Gastrocnemius medialis (tissue), 4 donors: ENCODE measurements at regions not wholly inside any gene's neighbourhood (a gene's known extent, or its start where the extent isn't known, plus 50 kb on each side); places are given as distances from the start of the nearest gene placed in this dataset.

Experiments used
- ATAC-seq, 2 donors: fragments of 150-250 bp; one replicate each; pipeline ENCODE4 v1.9.1; 2016
- DNase-seq, 2 donors: peaks; one replicate each; pipeline ENCODE4 v3.0.0-alpha.2; 2019
- H3K27ac ChIP-seq, 4 donors: fragments of 200-600 bp; sonication (generic); 1 replicate in 1 of 4; 2 replicates in 3 of 4; pipeline ENCODE4 v1.5.1; 2016 to 2018; ENCODE audit warnings: mild to moderate bottlenecking in 2 of 4, moderate library complexity in 1 of 4
- H3K27me3 ChIP-seq, 3 donors: fragments of 200-600 bp; sonication (generic) in 2 of 3; 1 replicate in 1 of 3; 2 replicates in 2 of 3; pipeline versions ENCODE4 v1.5.1 to v1.6.0; 2016 to 2019; ENCODE audit warnings: mild to moderate bottlenecking in 1 of 3, moderate library complexity in 1 of 3
- H3K36me3 ChIP-seq, 2 donors: fragments of 200-600 bp; sonication (generic) in 1 of 2; one replicate each; pipeline ENCODE4 v1.5.1; 2017 to 2018
- H3K4me1 ChIP-seq, 2 donors: fragments of 200-600 bp; sonication (generic) in 1 of 2; one replicate each; pipeline ENCODE4 v1.5.1; 2016 to 2017; ENCODE audit warnings: mild to moderate bottlenecking in 2 of 2
- H3K4me3 ChIP-seq, 4 donors: fragments of 200-600 bp; sonication (generic) in 3 of 4; 1 replicate in 1 of 4; 2 replicates in 3 of 4; pipeline ENCODE4 v1.5.1; 2016 to 2019; ENCODE audit warnings: mild to moderate bottlenecking in 2 of 4
- H3K9me3 ChIP-seq, 3 donors: fragments of 200-600 bp; sonication (generic) in 2 of 3; 1 replicate in 1 of 3; 2 replicates in 2 of 3; pipeline ENCODE4 v1.5.1; 2016 to 2019
- POLR2A ChIP-seq, 2 donors: fragments of 450-650 bp; IDR thresholded peaks; one replicate each; pipeline ENCODE4 v1.6.1; 2017; ENCODE audit warnings: antibody characterized with exemption in 2 of 2, mild to moderate bottlenecking in 2 of 2, moderate library complexity in 2 of 2
- in situ Hi-C, 4 donors: fragments of 200-750 bp; cut with MboI; loops; one replicate each; pipeline versions ENCODE4 v1.15.0 to v1.8.0; 2017; ENCODE audit warnings: low sequenced_read_pairs in 4 of 4
- intact Hi-C: fragments of 100-400 bp; cut with DNase I; formaldehyde crosslinking; loops from one replicate; pipeline ENCODE4 v1.15.1; 2023; ENCODE audit warnings: low total_unique reads
- TF ChIP-seq, protein P1 (sequence below), 5 experiments: fragments of 450-650 bp in 3 of 5; fragments of 200-600 bp in 2 of 5; sonication (generic) in 2 of 5; IDR thresholded peaks in 4 of 5; conservative IDR thresholded peaks in 1 of 5; 1 replicate in 4 of 5; 2 replicates in 1 of 5; pipeline ENCODE4 v1.5.1; 2016 to 2019; ENCODE audit warnings: antibody characterized with exemption in 5 of 5, mild to moderate bottlenecking in 3 of 5, moderate library complexity in 3 of 5

DNA sequence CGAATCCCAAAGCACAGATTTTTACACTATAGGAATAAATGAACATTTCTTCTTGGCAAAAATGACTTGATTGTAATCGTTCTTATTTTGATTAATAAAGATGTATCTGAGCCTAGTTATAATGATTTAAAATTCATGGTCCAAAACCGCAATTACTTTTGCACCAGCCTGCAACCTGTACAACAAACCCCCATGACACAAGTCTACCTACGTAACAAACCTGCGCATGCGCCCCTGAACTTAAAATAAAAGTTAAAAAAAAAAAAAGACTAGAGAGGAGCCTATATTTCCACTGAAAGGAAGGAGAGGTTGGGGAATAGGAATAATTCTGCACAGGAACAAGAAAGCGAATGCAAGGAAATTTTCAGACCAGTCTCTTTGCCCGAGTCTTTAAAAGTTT, 145.2 kb downstream of the SCARB1 start:
- no peak for TF ChIP-seq POLR2A (IDR thresholded peaks at IDR 0.05)
- TF ChIP-seq, protein P1, sequence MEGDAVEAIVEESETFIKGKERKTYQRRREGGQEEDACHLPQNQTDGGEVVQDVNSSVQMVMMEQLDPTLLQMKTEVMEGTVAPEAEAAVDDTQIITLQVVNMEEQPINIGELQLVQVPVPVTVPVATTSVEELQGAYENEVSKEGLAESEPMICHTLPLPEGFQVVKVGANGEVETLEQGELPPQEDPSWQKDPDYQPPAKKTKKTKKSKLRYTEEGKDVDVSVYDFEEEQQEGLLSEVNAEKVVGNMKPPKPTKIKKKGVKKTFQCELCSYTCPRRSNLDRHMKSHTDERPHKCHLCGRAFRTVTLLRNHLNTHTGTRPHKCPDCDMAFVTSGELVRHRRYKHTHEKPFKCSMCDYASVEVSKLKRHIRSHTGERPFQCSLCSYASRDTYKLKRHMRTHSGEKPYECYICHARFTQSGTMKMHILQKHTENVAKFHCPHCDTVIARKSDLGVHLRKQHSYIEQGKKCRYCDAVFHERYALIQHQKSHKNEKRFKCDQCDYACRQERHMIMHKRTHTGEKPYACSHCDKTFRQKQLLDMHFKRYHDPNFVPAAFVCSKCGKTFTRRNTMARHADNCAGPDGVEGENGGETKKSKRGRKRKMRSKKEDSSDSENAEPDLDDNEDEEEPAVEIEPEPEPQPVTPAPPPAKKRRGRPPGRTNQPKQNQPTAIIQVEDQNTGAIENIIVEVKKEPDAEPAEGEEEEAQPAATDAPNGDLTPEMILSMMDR (IDR thresholded peaks at IDR 0.05 in 4 of 5, conservative IDR thresholded peaks at IDR 0.05 in 1 of 5), result no peak
- no peaks in the 10 kb centered on the region for H3K27me3 ChIP-seq
- intact Hi-C loops, result no loop called here
- H3K4me1 ChIP-seq, result peaks cover 18 to 26% of the 10 kb centered on the region in 2 donors
- no peak overlapping the region for H3K4me3 ChIP-seq
- H3K36me3 ChIP-seq, result no peaks in the 10 kb centered on the region
- no peak for DNase-seq
- H3K27ac ChIP-seq, result no peak overlapping the region
- in situ Hi-C loops, result no loop called here
- no peak for ATAC-seq
- H3K9me3 ChIP-seq, result no peaks in the 10 kb centered on the region

DNA sequence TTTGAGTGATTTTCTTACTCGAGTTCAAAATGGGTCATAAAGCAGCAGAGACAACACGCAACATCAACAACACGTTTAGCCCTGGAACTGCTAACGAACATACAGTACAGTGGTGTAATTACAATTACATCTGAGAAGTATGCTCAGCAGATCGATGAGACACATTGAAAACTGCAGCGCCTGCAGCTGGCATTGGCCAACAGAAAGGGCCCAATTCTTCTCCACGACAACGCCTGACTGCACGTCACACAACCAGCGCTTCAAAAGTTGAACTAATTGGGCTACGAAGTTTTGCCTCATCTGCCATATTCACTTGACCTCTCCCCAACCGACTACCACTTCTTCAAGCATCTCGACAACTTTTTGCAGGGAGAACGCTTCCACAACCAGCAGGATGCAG, 145.6 kb downstream of the SCARB1 start:
- Histone ChIP-seq H3K27me3 (no peaks in the 10 kb centered on the region), H3K36me3 (no peaks in the 10 kb centered on the region), H3K4me1 (peaks cover 18 to 26% of the 10 kb centered on the region in 2 donors), H3K4me3 (no peak overlapping the region), H3K9me3 (no peaks in the 10 kb centered on the region), H3K27ac (no peak overlapping the region)
- intact Hi-C loops (no loop called here), in situ Hi-C loops (no loop called here)
- ATAC-seq (no peak), DNase-seq (no peak)
- TF ChIP-seq POLR2A (IDR thresholded peaks at IDR 0.05), result no peak
- TF ChIP-seq, protein P1 (IDR thresholded peaks at IDR 0.05 in 4 of 5, conservative IDR thresholded peaks at IDR 0.05 in 1 of 5), result no peak

DNA sequence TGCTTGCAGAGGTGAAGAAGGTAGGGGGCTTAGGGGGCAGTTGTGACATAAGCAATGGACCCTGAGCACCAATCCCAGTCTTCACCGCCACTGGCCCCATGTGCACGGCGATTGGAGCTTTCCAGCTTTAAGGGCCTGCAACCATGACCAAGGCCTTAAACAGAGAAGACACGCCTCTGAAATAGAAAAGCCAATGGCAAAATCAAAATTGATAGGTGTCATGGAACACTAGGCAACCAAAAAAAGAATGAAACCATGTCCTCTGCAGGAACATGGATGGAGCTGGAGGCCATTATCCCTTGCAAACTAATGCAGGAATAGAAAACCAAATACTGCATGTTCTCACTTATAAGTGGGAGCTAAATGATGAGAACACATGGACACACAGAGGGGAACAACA, 146.3 kb downstream of the SCARB1 start:
- Histone ChIP-seq H3K36me3 (no peaks in the 10 kb centered on the region), H3K4me1 (peaks cover 18 to 26% of the 10 kb centered on the region in 2 donors), H3K4me3 (no peak overlapping the region), H3K27me3 (no peaks in the 10 kb centered on the region), H3K27ac (no peak overlapping the region), H3K9me3 (no peaks in the 10 kb centered on the region)
- ATAC-seq (no peak), DNase-seq (no peak)
- TF ChIP-seq, protein P1 (IDR thresholded peaks at IDR 0.05 in 4 of 5, conservative IDR thresholded peaks at IDR 0.05 in 1 of 5), result no peak
- TF ChIP-seq POLR2A (IDR thresholded peaks at IDR 0.05), result no peak
- intact Hi-C loops, result no loop called here
- in situ Hi-C loops, result no loop called here

DNA sequence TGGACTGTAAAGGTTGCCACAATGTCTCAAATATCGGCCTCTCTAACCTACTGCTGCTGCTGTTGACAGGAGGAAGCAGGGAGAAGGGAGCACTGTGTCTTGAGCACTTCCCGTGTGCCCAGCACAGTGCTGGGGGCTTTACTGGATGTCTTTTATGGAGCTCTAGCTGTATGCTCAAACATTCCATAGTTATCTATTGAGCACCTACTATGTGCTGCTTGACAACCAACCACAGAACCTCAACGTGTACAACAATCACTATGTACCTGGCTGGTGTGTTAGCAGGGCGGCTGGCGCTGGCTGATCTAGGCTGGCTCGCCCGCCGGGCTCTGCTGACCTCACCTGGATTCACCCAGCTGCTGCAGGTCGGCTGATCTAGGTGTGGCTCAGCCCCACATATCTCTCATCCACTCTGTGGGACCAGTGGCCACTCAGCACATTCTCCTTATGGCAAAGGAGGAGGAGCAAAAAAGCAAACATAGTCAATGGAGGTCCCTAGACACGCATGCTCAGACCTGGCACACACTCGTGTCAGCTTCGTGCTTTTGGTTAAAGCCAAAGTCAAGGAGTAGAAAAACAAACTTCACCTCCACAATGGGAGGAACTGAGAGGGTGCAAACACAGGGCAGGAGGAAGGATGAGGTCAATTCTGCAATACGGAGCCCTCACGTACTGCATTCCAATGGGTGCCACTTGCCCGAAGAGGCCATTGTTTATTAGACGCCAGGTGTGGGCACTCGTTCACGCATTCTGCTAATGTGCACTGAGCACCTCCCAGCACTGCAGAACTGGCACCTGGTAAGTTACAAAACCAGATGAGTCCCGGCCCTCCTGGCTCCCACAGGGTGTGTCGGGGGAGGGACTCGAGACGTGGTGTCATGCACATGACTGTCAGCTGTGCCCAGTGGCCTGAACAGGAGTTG, 147.2 kb downstream of the SCARB1 start:
- H3K27me3 ChIP-seq, result no peaks in the 10 kb centered on the region
- H3K36me3 ChIP-seq, result no peaks in the 10 kb centered on the region
- no peak for DNase-seq
- H3K9me3 ChIP-seq, result no peaks in the 10 kb centered on the region
- intact Hi-C loops, result no loop called here
- TF ChIP-seq POLR2A (IDR thresholded peaks at IDR 0.05), result no peak
- TF ChIP-seq, protein P1 (IDR thresholded peaks at IDR 0.05 in 4 of 5, conservative IDR thresholded peaks at IDR 0.05 in 1 of 5), result no peak
- no peak for ATAC-seq
- in situ Hi-C loops, result no loop called here
- H3K27ac ChIP-seq, result no peak overlapping the region
- H3K4me3 ChIP-seq, result no peak overlapping the region
- H3K4me1 ChIP-seq, result peaks cover 18 to 26% of the 10 kb centered on the region in 2 donors
